Testis (tissue), 2 donors: ENCODE measurements at regions not wholly inside any gene's neighbourhood (a gene's known extent, or its start where the extent isn't known, plus 50 kb on each side); places are given as distances from the start of the nearest gene placed in this dataset.

ENCODE experiments used
- CTCF ChIP-seq, 3 experiments: fragments of 450-650 bp in 2 of 3; fragments of 200-600 bp in 1 of 3; sonication (generic) in 1 of 3; IDR thresholded peaks; one replicate each; pipeline ENCODE4 v1.5.1; 2016 to 2019; ENCODE audit warnings: antibody characterized with exemption in 3 of 3, mild to moderate bottlenecking in 2 of 3, moderate library complexity in 1 of 3
- POLR2A ChIP-seq: fragments of 450-650 bp; IDR thresholded peaks from one replicate; pipeline ENCODE4 v1.6.1; 2017; ENCODE audit warnings: antibody characterized with exemption, mild to moderate bottlenecking, moderate library complexity

- TF ChIP-seq POLR2A (no peak), CTCF (IDR thresholded peaks at IDR 0.05) (no peak)
Measured at GRCh38 chr16:35686595-35686994, 2227.2 kb downstream of the TP53TG3F start.
